ENCODE measurements at regions not wholly inside any gene's neighbourhood (a gene's known extent, or its start where the extent isn't known, plus 50 kb on each side); places are given as distances from the start of the nearest gene placed in this dataset.

DNA sequence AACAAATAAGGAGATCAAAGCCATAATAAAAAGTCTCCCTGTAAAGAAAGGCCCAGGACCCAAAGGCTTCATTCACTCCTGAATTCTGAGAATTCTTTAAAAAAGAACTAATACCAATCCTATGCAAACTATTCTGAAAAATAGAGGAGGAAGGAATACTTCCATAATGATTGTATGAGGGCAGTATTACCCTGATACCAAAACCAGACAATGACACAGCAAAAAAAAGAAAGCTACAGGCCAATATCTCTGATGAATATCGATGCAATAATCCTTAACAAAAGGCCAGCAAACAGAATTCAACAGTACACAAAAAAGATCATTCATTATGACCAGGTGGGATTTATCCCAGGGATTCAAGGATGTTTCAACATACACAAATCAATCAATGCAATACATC, 457.8 kb upstream of the FBXO33 start:
- Histone ChIP-seq H3K27ac (no peak overlapping the region), H3K9me3 (replicated peaks in 1 of 11) (peaks cover 0 to 21% (median 6%) of the 10 kb centered on the region in 11 experiments; a peak in 13 of 22 replicates), H3K36me3 (no peaks in the 10 kb centered on the region), H4K20me1 (no peaks in the 10 kb centered on the region), H3K9ac (no peak overlapping the region), H3K4me1 (no peaks in the 10 kb centered on the region), H3K4me3 (no peak overlapping the region), H3K27me3 (no peaks in the 10 kb centered on the region), H3K4me2 (no peak overlapping the region)
- TF ChIP-seq Cebpa-rat (IDR thresholded peaks at IDR 0.05), result no peak

DNA sequence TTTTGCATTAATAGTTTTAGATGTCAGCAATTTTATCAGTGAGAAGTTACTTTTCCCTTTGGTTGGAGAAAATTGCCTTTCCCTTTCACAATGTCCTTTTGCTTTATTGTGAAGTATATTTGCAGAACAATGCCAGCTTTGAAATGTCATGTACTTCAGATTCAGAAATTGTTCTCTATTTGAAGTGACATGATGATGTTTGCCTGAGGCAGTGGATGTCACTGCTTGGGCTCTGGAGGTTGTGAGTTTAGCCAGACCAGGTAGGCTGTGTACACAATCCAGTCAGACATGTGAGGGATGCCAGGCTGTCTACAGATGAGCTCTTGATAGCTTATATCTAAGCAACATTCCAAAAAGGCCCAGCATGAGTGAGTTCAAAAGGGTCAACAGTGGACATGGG, 451.9 kb upstream of the FBXO33 start:
- Histone ChIP-seq H3K4me3 (no peak overlapping the region), H3K9me3 (replicated peaks in 1 of 11) (peaks cover 0 to 16% (median 5%) of the 10 kb centered on the region in 11 experiments; a peak in 9 of 22 replicates)

DNA sequence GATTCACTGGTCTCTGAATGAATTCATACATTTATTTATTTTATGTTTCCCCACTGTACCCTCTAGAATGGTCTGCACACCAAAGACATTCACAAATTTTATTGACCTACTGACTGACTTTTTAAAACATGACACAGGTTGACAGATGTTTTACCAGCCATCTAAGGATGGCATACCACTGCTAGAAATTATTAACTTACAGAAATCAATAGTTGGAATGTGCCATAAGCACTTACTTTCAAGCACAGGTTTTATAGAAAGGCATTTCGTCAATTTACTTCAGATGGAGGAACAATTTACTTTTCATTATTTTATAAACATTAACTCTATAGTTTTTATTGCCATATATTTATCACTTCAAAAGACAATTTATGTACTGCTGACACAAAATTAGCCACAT, 448.7 kb upstream of the FBXO33 start:
- H3K4me1 ChIP-seq, result no peaks in the 10 kb centered on the region
- H3K27ac ChIP-seq, result no peak overlapping the region
- no peak for TF ChIP-seq Cebpa-rat (IDR thresholded peaks at IDR 0.05)
- H4K20me1 ChIP-seq, result no peaks in the 10 kb centered on the region
- H3K9me3 ChIP-seq (replicated peaks in 1 of 11), result 0 out of 22 replicates have a peak, but pooled peaks cover 0 to under 1% (median 0%) of the 10 kb centered on the region in 11 experiments
- H3K27me3 ChIP-seq, result no peaks in the 10 kb centered on the region
- H3K4me2 ChIP-seq, result no peak overlapping the region
- H3K9ac ChIP-seq, result no peak overlapping the region
- H3K36me3 ChIP-seq, result no peaks in the 10 kb centered on the region
- H3K4me3 ChIP-seq, result no peak overlapping the region

More for the DNA sequence above, 451.9 kb upstream of the FBXO33 start:
- H3K27ac ChIP-seq, result no peak overlapping the region
- H3K4me2 ChIP-seq, result no peak overlapping the region
- no peaks in the 10 kb centered on the region for H4K20me1 ChIP-seq
- TF ChIP-seq Cebpa-rat (IDR thresholded peaks at IDR 0.05), result no peak
- H3K9ac ChIP-seq, result no peak overlapping the region
- H3K36me3 ChIP-seq, result no peaks in the 10 kb centered on the region
- H3K4me1 ChIP-seq, result no peaks in the 10 kb centered on the region
- no peaks in the 10 kb centered on the region for H3K27me3 ChIP-seq

DNA sequence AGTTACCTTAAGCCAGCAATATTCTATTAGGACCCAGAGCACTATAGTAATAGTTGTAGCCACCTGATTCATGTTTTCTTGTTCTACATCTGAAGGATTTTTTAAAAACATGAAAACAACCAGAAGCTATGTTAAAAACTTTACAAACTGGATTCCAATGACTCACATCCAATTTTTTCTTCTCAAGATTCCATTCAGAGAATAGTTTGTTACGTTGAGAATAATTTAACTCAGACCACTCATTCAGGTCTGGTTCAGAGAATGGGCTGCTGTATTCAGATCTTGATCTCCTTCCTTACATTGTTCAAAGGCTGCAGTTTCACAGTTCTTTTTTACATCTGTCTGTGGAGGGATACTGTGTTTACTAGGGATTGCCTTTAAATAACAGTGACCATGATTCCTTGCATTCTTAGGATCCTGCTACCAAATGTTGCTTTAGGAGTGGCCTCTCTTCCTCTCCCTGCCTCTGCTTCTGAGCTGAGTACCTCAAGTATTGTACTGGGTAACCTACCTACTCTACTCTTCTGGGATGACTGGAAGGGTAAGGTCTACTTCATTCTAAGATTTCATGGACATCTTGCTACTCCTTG, 448.0 kb upstream of the FBXO33 start:
- TF ChIP-seq Cebpa-rat (IDR thresholded peaks at IDR 0.05), result no peak
- Histone ChIP-seq H3K27me3 (no peaks in the 10 kb centered on the region), H3K4me2 (no peak overlapping the region), H4K20me1 (no peaks in the 10 kb centered on the region), H3K4me1 (no peaks in the 10 kb centered on the region), H3K27ac (no peak overlapping the region), H3K9me3 (replicated peaks in 1 of 11) (no peaks in the 10 kb centered on the region), H3K4me3 (no peak overlapping the region), H3K36me3 (no peaks in the 10 kb centered on the region), H3K9ac (no peak overlapping the region)

DNA sequence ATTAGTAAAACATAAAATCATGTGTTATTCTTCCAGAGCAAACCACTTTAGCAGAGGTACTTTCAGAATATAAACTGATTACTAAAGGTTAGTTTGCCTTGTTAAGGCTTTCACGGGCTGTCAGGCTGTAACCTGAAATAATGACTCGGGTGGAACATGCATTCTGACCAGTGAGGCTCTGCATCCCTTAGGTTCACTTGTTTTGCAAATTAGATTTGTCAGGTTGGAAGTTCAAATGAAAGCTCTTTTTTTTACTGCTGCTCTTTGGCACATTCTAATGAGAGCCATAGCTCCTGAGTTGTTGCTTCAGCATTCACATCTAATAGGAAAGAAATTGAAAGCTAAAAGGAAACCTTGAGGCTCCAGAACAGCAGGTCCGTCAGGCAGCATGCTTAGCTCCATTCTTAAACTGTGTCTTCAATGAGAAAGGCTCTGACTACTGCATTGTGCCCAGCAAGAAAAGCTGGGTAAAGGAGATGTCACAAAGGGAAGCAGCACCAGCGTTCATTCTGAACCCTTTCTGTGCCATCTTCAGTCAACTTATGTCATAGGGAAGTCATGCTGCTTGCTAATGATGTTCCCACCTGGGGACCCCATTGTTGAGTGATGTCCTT, 445.5 kb upstream of the FBXO33 start:
- Histone ChIP-seq H4K20me1 (no peaks in the 10 kb centered on the region), H3K27ac (no peak overlapping the region), H3K27me3 (no peaks in the 10 kb centered on the region), H3K4me2 (no peak overlapping the region), H3K36me3 (no peaks in the 10 kb centered on the region), H3K4me1 (no peaks in the 10 kb centered on the region), H3K9ac (no peak overlapping the region), H3K4me3 (no peak overlapping the region), H3K9me3 (replicated peaks in 1 of 11) (no peaks in the 10 kb centered on the region)
- no peak for TF ChIP-seq Cebpa-rat (IDR thresholded peaks at IDR 0.05)

DNA sequence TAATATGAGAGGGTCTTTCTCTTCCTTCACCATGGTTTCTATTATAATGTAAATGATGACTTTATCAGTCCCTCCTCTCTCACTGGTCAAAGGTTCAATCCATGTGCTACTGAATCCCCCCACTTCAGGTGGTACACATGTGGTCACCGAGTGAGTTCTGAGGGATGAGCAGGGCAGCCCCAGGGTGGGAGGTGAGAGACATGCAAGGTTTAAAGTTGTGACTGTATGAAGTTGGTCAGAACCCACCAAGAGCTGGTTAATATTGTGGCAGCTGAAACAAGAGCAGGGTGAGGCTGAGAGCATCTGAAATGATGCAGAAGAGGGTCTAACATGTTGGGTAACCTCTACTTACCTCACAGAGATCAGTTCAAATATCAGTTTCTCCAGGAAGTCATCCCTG, 444.7 kb upstream of the FBXO33 start:
- Histone ChIP-seq H3K27me3 (no peaks in the 10 kb centered on the region), H3K4me2 (no peak overlapping the region), H3K27ac (no peak overlapping the region)

DNA sequence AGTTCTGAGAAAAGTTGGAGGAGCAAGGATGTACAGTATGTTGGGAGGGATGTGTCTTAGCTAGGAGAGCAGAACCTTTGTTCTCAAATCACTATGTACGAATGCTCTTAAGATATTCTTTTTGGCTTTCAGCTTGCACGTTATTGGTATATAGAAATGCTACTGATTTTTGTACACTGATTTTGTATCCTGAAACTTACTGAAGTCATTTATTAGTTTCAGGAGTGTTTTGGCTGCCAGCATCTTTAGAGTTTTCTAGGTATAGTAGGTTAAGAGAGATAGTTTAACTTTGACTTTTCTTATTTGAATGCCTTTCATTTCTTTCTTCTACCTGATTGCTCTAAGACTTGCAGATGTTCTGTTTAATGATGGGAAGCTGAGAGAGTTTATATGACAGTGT, 442.8 kb upstream of the FBXO33 start:
- Histone ChIP-seq H3K27me3 (no peaks in the 10 kb centered on the region), H3K36me3 (no peaks in the 10 kb centered on the region), H4K20me1 (no peaks in the 10 kb centered on the region), H3K4me2 (no peak overlapping the region), H3K4me3 (no peak overlapping the region), H3K27ac (no peak overlapping the region), H3K4me1 (no peaks in the 10 kb centered on the region), H3K9ac (no peak overlapping the region), H3K9me3 (replicated peaks in 1 of 11) (no peaks in the 10 kb centered on the region)
- no peak for TF ChIP-seq Cebpa-rat (IDR thresholded peaks at IDR 0.05)

More for the DNA sequence above, 444.7 kb upstream of the FBXO33 start:
- H3K4me1 ChIP-seq, result no peaks in the 10 kb centered on the region
- H3K4me3 ChIP-seq, result no peak overlapping the region
- H3K9ac ChIP-seq, result no peak overlapping the region
- no peaks in the 10 kb centered on the region for H4K20me1 ChIP-seq
- no peak for TF ChIP-seq Cebpa-rat (IDR thresholded peaks at IDR 0.05)
- no peaks in the 10 kb centered on the region for H3K36me3 ChIP-seq
- no peaks in the 10 kb centered on the region for H3K9me3 ChIP-seq (replicated peaks in 1 of 11)

DNA sequence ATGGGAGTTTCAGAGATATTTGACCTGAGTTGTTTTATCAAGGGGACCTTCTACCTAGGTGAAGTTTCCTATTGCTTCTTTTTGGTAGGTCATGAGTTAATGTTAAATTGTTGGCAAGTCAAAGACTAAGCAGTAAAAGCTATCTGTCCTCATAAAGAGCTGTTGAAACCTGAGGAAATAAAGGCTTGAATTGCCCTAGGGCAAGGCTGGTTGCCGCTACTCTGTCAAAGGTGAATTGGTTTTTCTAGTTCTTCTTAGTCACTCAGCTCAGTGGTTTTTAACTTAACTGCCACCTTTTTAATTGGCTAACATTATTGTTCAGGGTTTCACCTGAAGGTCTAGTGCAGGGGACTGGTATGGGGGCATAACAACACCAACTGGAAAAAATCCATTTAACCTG, 441.6 kb upstream of the FBXO33 start:
- Histone ChIP-seq H3K27me3 (no peaks in the 10 kb centered on the region), H3K36me3 (no peaks in the 10 kb centered on the region), H3K4me3 (no peak overlapping the region), H3K27ac (no peak overlapping the region), H3K4me2 (no peak overlapping the region), H4K20me1 (no peaks in the 10 kb centered on the region), H3K4me1 (no peaks in the 10 kb centered on the region), H3K9ac (no peak overlapping the region), H3K9me3 (replicated peaks in 1 of 11) (no peaks in the 10 kb centered on the region)
- no peak for TF ChIP-seq Cebpa-rat (IDR thresholded peaks at IDR 0.05)

DNA sequence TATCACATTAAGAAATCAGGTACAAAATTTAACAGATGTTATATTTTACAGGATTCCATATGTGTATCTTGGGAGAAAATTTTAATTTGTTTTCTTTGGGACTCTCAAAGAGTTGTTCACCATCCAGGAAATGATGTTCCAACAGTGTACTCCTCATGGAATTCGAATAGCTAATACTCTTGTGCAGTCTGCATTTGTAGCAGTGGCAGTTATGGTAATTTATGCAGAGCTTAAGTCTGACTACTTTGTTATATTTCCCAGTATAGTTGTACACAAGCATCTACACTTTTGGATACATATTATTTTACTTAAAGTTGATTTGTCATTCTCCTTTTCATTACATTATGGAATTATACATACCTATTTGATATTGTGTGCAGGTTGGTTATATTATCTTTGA, 436.7 kb upstream of the FBXO33 start:
- no peaks in the 10 kb centered on the region for H3K9me3 ChIP-seq (replicated peaks in 1 of 11)
- no peaks in the 10 kb centered on the region for H3K4me1 ChIP-seq
- H4K20me1 ChIP-seq, result no peaks in the 10 kb centered on the region
- H3K9ac ChIP-seq, result no peak overlapping the region
- no peak overlapping the region for H3K4me2 ChIP-seq
- no peaks in the 10 kb centered on the region for H3K27me3 ChIP-seq
- H3K27ac ChIP-seq, result no peak overlapping the region
- no peak for TF ChIP-seq Cebpa-rat (IDR thresholded peaks at IDR 0.05)
- no peaks in the 10 kb centered on the region for H3K36me3 ChIP-seq
- no peak overlapping the region for H3K4me3 ChIP-seq

DNA sequence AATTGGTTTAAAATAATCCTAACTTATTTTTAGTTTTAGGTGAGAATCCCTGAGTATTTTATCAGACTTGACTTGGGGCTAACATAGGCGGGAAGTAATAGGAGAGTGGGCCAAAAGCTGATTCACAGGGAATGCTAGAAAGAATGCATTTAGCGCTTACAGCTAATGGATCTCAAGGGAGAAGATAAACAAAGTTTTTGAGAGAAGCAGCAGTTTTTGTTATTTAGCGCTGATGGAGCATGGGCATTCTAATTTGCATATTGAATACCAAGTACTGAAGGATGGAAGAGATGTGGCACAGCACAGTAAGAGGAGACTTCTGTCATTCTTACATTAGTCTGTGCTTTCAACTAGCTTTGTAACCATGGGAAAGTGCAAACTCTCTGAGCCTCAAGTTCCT, 436.0 kb upstream of the FBXO33 start:
- no peak overlapping the region for H3K9ac ChIP-seq
- no peak for TF ChIP-seq Cebpa-rat (IDR thresholded peaks at IDR 0.05)
- H3K4me1 ChIP-seq, result no peaks in the 10 kb centered on the region
- no peak overlapping the region for H3K27ac ChIP-seq
- H3K9me3 ChIP-seq (replicated peaks in 1 of 11), result no peaks in the 10 kb centered on the region
- no peak overlapping the region for H3K4me3 ChIP-seq
- no peaks in the 10 kb centered on the region for H4K20me1 ChIP-seq
- H3K27me3 ChIP-seq, result no peaks in the 10 kb centered on the region
- H3K4me2 ChIP-seq, result no peak overlapping the region
- H3K36me3 ChIP-seq, result no peaks in the 10 kb centered on the region
